ENCODE measurements at regions not wholly inside any gene's neighbourhood (a gene's known extent, or its start where the extent isn't known, plus 50 kb on each side); places are given as distances from the start of the nearest gene placed in this dataset.

DNA sequence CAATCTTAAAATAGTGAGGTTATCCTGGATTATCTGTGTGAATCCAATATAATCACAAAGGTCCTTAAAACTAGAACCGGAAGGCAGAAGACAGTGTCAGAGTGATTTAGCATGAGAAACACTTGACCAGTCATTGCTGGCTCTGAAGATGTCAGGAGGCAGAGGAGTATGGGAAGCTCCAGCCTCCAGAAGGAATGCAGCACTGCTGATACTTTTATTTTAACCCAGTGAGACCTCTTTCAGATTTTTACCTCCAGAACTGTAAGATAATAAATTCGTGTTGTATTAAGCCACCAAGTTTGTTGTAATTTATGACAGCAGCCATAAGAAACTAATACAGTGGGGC is 134.4 kb upstream of the ZC3H12C start:
- TF ChIP-seq, protein P1, sequence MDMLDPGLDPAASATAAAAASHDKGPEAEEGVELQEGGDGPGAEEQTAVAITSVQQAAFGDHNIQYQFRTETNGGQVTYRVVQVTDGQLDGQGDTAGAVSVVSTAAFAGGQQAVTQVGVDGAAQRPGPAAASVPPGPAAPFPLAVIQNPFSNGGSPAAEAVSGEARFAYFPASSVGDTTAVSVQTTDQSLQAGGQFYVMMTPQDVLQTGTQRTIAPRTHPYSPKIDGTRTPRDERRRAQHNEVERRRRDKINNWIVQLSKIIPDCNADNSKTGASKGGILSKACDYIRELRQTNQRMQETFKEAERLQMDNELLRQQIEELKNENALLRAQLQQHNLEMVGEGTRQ (IDR thresholded peaks at IDR 0.05; ENCODE audit: borderline replicate concordance, low read depth, low read length) = no peak
- TF ChIP-seq, protein P2, sequence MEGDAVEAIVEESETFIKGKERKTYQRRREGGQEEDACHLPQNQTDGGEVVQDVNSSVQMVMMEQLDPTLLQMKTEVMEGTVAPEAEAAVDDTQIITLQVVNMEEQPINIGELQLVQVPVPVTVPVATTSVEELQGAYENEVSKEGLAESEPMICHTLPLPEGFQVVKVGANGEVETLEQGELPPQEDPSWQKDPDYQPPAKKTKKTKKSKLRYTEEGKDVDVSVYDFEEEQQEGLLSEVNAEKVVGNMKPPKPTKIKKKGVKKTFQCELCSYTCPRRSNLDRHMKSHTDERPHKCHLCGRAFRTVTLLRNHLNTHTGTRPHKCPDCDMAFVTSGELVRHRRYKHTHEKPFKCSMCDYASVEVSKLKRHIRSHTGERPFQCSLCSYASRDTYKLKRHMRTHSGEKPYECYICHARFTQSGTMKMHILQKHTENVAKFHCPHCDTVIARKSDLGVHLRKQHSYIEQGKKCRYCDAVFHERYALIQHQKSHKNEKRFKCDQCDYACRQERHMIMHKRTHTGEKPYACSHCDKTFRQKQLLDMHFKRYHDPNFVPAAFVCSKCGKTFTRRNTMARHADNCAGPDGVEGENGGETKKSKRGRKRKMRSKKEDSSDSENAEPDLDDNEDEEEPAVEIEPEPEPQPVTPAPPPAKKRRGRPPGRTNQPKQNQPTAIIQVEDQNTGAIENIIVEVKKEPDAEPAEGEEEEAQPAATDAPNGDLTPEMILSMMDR (IDR thresholded peaks at IDR 0.05 in 2 of 3, conservative IDR thresholded peaks at IDR 0.05 in 1 of 3; ENCODE audit: control insufficient read depth in 2 of 3, extremely low read depth in 1 of 3, insufficient read depth in 1 of 3, low read depth in 3 of 3, low read length in 3 of 3) = no peak
- no peak for TF ChIP-seq CBFB (IDR thresholded peaks at IDR 0.05; ENCODE audit: low read depth)
- TF ChIP-seq, protein P3, sequence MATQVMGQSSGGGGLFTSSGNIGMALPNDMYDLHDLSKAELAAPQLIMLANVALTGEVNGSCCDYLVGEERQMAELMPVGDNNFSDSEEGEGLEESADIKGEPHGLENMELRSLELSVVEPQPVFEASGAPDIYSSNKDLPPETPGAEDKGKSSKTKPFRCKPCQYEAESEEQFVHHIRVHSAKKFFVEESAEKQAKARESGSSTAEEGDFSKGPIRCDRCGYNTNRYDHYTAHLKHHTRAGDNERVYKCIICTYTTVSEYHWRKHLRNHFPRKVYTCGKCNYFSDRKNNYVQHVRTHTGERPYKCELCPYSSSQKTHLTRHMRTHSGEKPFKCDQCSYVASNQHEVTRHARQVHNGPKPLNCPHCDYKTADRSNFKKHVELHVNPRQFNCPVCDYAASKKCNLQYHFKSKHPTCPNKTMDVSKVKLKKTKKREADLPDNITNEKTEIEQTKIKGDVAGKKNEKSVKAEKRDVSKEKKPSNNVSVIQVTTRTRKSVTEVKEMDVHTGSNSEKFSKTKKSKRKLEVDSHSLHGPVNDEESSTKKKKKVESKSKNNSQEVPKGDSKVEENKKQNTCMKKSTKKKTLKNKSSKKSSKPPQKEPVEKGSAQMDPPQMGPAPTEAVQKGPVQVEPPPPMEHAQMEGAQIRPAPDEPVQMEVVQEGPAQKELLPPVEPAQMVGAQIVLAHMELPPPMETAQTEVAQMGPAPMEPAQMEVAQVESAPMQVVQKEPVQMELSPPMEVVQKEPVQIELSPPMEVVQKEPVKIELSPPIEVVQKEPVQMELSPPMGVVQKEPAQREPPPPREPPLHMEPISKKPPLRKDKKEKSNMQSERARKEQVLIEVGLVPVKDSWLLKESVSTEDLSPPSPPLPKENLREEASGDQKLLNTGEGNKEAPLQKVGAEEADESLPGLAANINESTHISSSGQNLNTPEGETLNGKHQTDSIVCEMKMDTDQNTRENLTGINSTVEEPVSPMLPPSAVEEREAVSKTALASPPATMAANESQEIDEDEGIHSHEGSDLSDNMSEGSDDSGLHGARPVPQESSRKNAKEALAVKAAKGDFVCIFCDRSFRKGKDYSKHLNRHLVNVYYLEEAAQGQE (IDR thresholded peaks at IDR 0.05; ENCODE audit: low read depth, low read length) = no peak
- no peak for TF ChIP-seq KAT2A (conservative IDR thresholded peaks at IDR 0.05; ENCODE audit: control insufficient read depth, low read depth, low read length)
- no peak for TF ChIP-seq EZH2 (IDR thresholded peaks at IDR 0.05; ENCODE audit: borderline replicate concordance, control insufficient read depth, low read depth, low read length)
- TF ChIP-seq RFX5 (IDR thresholded peaks at IDR 0.05; ENCODE audit: low read depth, low read length) = no peak
- no peak for TF ChIP-seq ZNF24 (IDR thresholded peaks at IDR 0.05)
- TF ChIP-seq ATF7 (IDR thresholded peaks at IDR 0.05; ENCODE audit: low read depth) = no peak
- no peak for TF ChIP-seq CREB1 (IDR thresholded peaks at IDR 0.05; ENCODE audit: low read depth)
- no peak for TF ChIP-seq POLR2A (IDR thresholded peaks at IDR 0.05; ENCODE audit: low read depth, low read length)
- TF ChIP-seq CBX5 (IDR thresholded peaks at IDR 0.05; ENCODE audit: low read depth) = no peak
